BE2C (cell line): ENCODE measurements at regions not wholly inside any gene's neighbourhood (a gene's known extent, or its start where the extent isn't known, plus 50 kb on each side); places are given as distances from the start of the nearest gene placed in this dataset.

Source experiments
- DNase-seq: peaks from one replicate; pipeline ENCODE4 v3.0.0-alpha.2; 2020
- H3K27me3 ChIP-seq: fragments of 250-450 bp; sonication (Bioruptor Pico); 2 replicates; pipeline ENCODE4 v1.5.1; 2020; ENCODE audit warnings: mild to moderate bottlenecking
- H3K36me3 ChIP-seq: fragments of 250-450 bp; sonication (Bioruptor Pico); 2 replicates; pipeline ENCODE4 v1.5.1; 2020; ENCODE audit warnings: mild to moderate bottlenecking
- H3K4me1 ChIP-seq: fragments of 250-450 bp; sonication (Bioruptor Pico); 2 replicates; pipeline ENCODE4 v1.5.1; 2020
- H3K4me3 ChIP-seq: 2 replicates; pipeline ENCODE4 v1.5.1; 2011; ENCODE audit warnings: low read depth, low read length
- H3K9me3 ChIP-seq: fragments of 250-450 bp; sonication (Bioruptor Pico); 2 replicates; pipeline ENCODE4 v1.5.1; 2020
- TF ChIP-seq, protein P1 (sequence below): IDR thresholded peaks from 2 replicates; pipeline ENCODE4 v1.5.1; 2012; ENCODE audit warnings: mild to moderate bottlenecking, low read depth, low read length

DNA sequence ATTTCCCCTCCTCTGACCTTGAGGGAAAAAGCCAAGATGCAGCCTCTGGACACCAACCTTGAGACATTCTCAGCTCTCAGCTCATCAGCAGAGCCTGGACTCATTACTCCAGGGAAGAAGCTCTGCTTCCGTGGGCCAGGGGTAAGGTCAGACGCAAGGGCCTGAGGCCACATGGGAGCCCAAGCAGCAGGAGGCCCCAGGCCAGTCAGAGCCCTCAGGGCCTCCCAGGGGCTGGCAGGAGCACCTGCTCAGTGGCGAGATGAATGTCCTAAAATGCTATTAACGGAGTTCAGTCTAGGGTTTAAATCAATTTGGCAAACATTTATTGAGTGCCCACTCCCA is 208.6 kb downstream of the ERMARD start:
- H3K27me3 ChIP-seq, result no peaks in the 10 kb centered on the region
- H3K4me3 ChIP-seq, result no peak overlapping the region
- no peaks in the 10 kb centered on the region for H3K9me3 ChIP-seq
- no peak for DNase-seq
- H3K4me1 ChIP-seq, result no peaks in the 10 kb centered on the region
- H3K36me3 ChIP-seq, result no peaks in the 10 kb centered on the region
- TF ChIP-seq, protein P1, sequence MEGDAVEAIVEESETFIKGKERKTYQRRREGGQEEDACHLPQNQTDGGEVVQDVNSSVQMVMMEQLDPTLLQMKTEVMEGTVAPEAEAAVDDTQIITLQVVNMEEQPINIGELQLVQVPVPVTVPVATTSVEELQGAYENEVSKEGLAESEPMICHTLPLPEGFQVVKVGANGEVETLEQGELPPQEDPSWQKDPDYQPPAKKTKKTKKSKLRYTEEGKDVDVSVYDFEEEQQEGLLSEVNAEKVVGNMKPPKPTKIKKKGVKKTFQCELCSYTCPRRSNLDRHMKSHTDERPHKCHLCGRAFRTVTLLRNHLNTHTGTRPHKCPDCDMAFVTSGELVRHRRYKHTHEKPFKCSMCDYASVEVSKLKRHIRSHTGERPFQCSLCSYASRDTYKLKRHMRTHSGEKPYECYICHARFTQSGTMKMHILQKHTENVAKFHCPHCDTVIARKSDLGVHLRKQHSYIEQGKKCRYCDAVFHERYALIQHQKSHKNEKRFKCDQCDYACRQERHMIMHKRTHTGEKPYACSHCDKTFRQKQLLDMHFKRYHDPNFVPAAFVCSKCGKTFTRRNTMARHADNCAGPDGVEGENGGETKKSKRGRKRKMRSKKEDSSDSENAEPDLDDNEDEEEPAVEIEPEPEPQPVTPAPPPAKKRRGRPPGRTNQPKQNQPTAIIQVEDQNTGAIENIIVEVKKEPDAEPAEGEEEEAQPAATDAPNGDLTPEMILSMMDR, result no peak

GRCh38 chr6:169959136-169960002 is 207.9 kb downstream of the ERMARD start:
- no peak for DNase-seq
- Histone ChIP-seq H3K36me3 (no peaks in the 10 kb centered on the region), H3K4me3 (no peak overlapping the region), H3K27me3 (no peaks in the 10 kb centered on the region), H3K9me3 (no peaks in the 10 kb centered on the region), H3K4me1 (no peaks in the 10 kb centered on the region)
- TF ChIP-seq, protein P1, result no peak

- H3K4me1 ChIP-seq, result no peaks in the 10 kb centered on the region
- TF ChIP-seq, protein P1, result no peak
- no peaks in the 10 kb centered on the region for H3K36me3 ChIP-seq
- no peak for DNase-seq
- H3K9me3 ChIP-seq, result no peaks in the 10 kb centered on the region
- no peak overlapping the region for H3K4me3 ChIP-seq
- no peaks in the 10 kb centered on the region for H3K27me3 ChIP-seq
These were observed 207.1 kb downstream of the ERMARD start for GRCh38 chr6:169958510-169958909.

GRCh38 chr6:169957351-169957963 is 206.0 kb downstream of the ERMARD start:
- Histone ChIP-seq H3K4me3 (no peak overlapping the region), H3K4me1 (no peaks in the 10 kb centered on the region), H3K9me3 (no peaks in the 10 kb centered on the region), H3K36me3 (no peaks in the 10 kb centered on the region), H3K27me3 (no peaks in the 10 kb centered on the region)
- TF ChIP-seq, protein P1, result no peak
- DNase-seq, result no peak

- Histone ChIP-seq H3K4me3 (no peak overlapping the region), H3K4me1 (no peaks in the 10 kb centered on the region), H3K27me3 (no peaks in the 10 kb centered on the region), H3K9me3 (no peaks in the 10 kb centered on the region), H3K36me3 (no peaks in the 10 kb centered on the region)
- no peak for DNase-seq
- TF ChIP-seq, protein P1, result no peak
These were observed 205.2 kb downstream of the ERMARD start for GRCh38 chr6:169956580-169956979.
